Ishikawa (cell line): ENCODE measurements at regions not wholly inside any gene's neighbourhood (a gene's known extent, or its start where the extent isn't known, plus 50 kb on each side); places are given as distances from the start of the nearest gene placed in this dataset.

Experiments used
- CEBPB ChIP-seq: IDR thresholded peaks from 2 replicates; pipeline ENCODE4 v1.6.1; 2012
- CREB1 ChIP-seq: IDR thresholded peaks from 2 replicates; pipeline ENCODE4 v1.6.1; 2012; ENCODE audit warnings: low read depth
- EP300 ChIP-seq: IDR thresholded peaks from 2 replicates; pipeline ENCODE4 v1.6.1; 2012; ENCODE audit warnings: borderline replicate concordance
- MAX ChIP-seq: IDR thresholded peaks from 2 replicates; pipeline ENCODE4 v1.6.1; 2012
- RAD21 ChIP-seq: IDR thresholded peaks from 2 replicates; pipeline ENCODE4 v1.6.1; 2012; ENCODE audit warnings: low read depth
- REST ChIP-seq: IDR thresholded peaks from 2 replicates; pipeline ENCODE4 v1.6.1; 2012; ENCODE audit warnings: low read depth, mild to moderate bottlenecking
- TAF1 ChIP-seq: IDR thresholded peaks from 2 replicates; pipeline ENCODE4 v1.6.1; 2012; ENCODE audit warnings: low read depth, mild to moderate bottlenecking
- TEAD4 ChIP-seq: IDR thresholded peaks from 2 replicates; pipeline ENCODE4 v1.6.1; 2012
- YY1 ChIP-seq: IDR thresholded peaks from 2 replicates; pipeline ENCODE4 v1.6.1; 2012; ENCODE audit warnings: low read depth

DNA sequence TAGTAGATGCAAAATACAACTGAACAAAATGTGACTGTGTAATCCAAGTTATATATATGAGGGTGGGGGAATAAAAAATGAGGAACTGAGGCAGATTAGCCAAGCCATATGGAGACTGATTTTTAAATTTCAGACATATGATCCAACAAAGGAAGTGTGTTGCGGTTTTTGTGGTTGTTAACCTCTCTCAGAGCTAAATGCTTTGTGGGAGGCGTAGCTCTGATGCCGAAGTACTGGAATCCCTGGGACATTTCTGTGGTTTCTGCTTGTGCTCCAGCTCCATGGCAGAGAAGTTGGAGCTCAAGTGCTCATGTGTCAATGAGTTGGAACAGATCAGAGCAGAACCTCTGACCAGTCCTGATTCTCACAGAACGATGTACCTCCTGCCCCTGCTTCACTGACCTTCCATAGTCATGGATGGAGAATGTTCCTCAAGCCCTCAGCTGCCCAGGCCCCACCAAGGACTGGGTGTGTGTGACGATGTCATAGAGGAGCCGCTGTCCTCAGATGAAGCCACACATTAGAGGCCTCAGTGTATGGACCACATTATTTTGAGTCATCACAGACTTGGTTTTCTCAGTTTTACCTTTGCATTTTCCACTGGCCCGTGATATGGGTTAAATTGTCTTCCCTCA lies 107.6 kb downstream of the SOX1 start:
- TF ChIP-seq EP300 (no peak), TAF1 (no peak), CEBPB (no peak), REST (no peak), YY1 (no peak), MAX (no peak), RAD21 (no peak), CREB1 (no peak), TEAD4 (no peak)
